Stimulated activated CD8-positive, alpha-beta memory T cell treated with anti-CD3 and anti-CD28 coated beads, Interleukin-12 subunit alpha, Interleukin-12 subunit beta, amount 100 ng/mL, for 1 hour (primary cell): ENCODE measurements at regions not wholly inside any gene's neighbourhood (a gene's known extent, or its start where the extent isn't known, plus 50 kb on each side); places are given as distances from the start of the nearest gene placed in this dataset.

Experiments used
- DNase-seq: peaks from one replicate; pipeline ENCODE4 v3.0.0-alpha.2; 2020; ENCODE audit warnings: low read depth

DNA sequence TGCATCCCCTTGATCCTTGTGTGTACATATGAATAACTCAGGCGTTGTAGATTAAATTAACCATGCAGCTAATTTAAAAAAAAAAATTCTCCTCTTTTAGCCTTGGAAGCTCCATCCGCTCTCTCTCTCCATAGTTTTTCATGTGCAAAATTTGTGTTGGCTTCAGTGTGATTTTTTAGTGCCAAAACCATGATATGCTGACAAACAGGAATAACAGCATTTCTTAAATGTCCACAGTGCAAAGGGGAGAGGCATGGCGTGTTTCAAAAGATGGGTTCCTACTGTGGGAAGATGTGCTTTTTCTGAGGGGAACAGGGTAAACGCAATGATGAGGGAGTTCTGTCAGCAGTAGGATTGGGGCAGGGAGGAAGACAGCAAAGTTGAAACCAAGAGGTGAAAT, 247.0 kb downstream of the ICOS start:
- no peak for DNase-seq

DNA sequence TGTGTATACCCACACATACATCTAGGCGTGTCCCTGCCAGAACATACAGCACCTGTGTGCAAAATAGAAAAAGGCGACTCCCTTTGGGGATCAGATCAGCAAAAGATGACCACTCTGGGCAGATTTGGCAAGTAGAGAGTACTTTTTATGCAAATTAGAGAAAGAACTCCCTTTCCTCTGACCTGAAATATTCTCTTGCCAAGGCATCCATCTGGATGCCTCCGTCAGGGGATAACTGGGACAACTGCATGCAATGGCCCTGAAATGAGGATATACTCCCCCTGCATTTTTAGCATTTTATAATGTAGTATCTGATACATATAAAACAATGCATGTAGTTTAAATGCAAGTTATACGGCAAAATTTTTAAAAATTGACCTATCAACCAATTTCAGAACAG, 247.7 kb downstream of the ICOS start:
- DNase-seq = no peak

DNA sequence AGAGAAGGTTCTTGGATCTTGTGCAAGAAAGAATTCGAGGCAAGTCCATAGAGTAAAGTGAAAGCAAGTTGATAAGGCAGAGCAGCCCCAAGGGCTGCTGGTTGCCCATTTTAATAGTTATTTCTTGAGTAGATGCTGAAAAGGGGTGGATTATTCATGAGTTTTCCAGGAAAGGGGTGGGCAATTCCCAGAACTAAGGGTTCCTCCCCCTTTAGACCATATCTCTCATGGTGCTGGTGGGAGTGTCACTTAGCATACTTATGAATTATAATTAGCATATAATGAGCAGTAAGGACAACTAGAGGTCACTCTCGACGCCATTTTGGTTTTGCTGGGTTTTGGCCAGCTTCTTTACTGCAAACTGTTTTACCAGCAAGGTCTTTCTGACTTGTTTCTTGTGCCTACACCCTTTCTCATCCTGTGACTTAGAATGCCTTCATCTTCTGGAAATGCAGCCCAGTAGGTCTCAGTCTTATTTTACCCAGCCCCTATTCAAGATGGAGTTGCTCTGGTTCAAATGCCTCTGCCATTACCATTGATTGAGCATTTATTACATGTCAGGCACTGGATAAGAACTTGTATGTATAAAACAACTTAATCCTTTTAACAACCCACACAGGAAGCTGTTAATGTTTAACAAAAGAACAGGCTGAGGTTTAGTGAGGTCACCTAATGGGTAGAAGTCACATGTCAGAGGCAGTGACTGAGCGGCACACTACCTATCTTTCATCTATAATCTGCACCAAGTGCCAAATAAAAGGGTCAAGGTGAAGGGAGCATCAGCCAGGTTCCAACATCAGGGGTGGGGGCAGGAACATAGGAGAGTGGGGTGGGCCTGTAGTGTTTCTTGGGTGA, 250.9 kb downstream of the ICOS start:
- DNase-seq = no peak

DNA sequence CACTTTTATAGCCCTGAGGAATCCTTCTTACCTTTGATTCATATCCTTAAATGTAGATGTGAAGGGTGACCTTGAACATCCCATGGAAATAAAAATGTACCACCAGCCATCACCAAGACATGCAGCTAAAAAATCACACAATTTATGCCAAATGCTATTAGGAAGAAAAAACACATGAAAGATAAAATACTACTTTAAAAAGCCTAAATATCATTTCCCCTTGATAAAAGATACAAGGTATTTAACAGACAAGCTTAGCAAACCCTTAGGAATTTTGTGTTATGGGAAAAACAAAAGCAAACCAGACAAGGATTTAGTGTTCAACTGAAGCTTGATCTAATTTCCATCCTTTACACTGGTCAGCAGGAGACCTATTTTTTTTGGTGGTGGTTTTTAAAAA, 255.0 kb downstream of the ICOS start:
- no peak for DNase-seq

DNA sequence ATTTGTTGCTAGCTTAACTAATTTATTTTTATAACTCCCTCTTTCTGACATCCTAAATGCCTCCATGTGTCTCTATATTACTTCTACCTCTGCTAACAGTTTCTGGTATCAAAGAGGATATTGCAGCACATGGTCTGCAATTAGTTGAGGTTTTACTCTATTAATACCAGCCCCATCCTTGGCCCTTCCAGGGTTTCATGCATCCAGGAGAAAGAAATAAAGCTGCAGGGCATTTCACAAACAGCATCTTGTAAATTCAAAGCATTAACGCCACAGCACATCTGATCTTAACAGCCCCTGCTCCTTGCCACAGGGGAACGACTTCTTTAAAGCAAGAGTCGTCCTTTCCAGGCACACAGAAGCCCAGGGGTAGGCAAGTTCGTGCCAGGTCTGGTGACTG, 258.9 kb downstream of the ICOS start:
- no peak for DNase-seq

DNA sequence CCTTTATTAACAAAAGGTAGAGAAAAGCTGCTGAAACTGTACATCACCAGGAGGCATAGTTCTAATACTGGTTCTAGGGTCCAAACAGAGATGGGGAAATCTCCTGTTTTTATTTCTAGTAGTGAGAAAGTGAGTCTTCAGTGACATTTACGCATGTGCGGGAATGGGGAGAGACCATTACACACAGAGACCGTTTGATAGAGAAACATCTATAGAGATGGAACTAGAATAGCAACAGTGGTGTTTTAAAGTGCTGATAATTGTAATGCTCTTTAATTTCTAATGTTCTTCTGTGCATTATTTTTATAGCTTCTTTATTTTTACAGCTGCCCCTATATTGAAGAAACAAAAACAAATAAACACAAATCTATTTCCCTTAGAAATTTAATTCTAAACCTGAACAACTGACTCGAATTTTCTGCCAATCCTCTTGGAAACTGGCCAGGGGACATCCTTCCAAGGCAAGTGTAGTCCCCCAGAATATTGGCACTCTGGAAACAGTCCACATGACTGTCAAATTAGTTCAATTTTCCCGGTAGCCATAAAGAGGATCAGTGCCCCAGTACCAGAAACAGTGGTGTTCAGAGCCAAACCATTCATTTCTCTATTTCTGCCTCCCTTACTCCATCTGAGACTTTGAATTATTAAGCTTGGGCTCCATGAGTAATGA, 260.9 kb downstream of the ICOS start:
- no peak for DNase-seq

DNA sequence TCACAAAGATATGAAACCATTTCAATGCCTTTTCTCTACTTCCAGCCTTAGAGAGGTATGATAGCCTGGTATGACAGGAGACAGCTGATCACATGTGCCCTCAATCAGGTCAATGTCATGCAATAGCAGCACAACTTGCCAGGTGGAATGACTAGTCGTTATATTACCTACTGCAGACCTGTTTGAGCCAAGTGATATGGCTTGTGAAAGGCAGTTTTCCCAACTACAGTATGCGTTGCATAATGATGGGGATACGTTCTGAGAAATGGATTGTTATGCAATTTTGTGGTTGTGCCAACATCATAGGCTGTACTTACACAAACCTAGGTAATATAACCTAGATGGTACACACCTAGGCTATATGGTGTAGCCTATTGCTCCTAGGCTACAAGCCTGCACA, 262.8 kb downstream of the ICOS start:
- no peak for DNase-seq

DNA sequence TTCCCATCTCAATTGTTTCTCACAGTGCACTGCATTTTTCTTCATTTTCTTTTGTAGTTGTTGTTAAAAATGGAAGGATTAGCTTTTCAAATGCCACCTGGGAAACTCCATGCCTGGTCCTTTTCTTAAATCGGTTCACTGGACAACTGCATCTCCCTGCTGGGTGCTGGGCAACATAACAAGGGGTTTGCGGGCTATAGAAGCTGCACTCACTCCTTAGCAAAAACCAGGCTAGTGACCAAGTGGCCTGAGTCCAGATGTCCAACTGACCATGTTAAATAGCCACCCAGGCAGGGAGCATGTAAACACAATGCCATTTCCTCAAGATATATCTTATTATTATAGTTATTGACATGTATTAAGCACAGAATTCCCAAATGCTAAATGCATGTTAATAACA, 264.9 kb downstream of the ICOS start:
- DNase-seq = no peak

DNA sequence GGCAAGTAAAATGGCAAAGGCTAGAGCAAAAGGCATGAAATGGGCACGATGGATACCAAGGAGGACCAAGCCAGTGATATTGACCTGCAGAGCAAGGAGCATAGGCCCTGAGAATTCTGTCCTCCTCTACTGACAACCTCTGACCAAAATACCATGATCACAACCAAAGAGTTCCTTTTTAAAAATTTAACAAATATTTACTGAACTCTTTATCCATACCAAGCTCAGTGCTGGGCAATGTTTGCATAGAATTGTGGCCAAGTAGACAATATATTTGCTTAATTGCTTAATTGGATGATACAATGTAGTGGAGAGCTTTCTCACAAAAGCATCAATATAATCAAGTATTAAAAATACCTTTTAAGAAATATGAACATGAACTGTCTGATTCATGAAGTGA, 265.7 kb downstream of the ICOS start:
- no peak for DNase-seq

DNA sequence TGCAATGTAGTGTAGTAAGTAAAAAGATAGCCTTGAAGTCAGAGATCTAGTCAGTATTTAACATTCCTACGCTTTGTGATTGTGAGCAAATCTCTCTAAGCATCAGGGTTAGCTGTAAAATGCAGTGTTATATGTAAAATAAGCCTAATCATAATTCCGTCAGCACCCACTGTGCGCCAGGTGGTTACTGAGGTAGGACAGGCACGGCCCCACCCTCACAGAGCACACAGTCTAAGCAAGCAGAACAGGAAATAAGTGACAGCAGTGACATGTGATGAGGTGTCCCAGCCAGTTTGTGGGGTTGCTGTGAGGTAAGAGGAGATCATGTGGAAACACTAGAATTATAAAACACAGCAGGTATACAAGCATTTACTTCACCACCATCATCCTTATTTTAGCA, 267.1 kb downstream of the ICOS start:
- DNase-seq = no peak

DNA sequence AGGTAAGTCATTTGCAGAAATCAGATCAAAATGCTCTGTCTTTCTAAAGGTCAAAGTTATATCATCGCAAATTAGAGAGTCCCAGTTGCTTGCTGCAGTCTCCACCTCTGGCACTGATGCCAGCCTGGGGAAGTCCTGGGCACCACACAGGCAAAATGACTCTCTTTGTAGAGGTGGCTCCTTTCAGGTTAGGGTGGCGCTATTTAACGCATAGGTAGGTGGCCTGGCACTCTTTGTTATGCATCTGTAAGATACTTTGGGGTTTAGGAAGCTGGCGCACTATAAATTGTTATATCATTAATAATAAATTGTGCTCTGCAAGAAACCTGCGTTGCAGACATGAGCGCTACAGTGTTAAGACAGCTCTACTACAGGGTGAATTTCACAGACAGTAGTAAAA, 268.5 kb downstream of the ICOS start:
- DNase-seq = no peak

DNA sequence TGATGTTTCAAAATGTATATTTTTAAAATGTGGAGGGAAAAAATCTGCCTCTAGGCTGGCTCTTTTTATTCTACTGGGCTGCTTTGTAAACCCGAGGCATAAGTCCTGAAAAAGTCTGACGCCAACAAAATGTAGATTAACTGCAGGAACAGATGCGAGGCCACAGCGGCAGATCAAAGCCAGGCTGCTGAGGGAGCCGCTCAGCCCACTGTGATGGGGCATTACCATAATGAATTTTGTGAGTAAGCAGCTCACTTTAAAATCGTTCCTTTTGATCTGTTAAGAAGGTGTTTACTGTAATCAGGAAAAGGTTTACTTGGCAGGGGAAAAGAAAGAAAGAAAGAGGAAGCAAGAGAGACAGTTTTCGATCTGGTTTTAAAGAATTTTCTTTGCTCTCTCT, 269.0 kb downstream of the ICOS start:
- DNase-seq = no peak

DNA sequence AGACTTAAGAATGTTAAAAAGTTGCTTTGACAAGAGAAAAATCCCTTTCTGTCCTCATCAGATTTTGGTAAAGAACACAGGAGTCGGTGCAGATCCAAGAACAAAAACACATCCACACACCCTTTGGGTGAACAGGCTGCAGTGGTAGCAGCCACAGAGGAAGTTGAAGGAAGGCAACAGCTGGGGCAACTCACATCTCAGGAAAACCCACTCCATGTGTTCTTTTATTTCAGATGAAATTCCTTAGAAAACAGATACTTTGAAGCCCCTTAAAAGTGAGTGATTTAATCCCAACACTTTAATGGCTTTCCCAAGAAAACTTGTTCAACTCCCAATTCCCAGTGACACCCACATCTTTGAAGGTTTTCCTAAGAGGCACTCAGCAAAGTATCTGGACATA, 271.3 kb downstream of the ICOS start:
- DNase-seq = no peak

DNA sequence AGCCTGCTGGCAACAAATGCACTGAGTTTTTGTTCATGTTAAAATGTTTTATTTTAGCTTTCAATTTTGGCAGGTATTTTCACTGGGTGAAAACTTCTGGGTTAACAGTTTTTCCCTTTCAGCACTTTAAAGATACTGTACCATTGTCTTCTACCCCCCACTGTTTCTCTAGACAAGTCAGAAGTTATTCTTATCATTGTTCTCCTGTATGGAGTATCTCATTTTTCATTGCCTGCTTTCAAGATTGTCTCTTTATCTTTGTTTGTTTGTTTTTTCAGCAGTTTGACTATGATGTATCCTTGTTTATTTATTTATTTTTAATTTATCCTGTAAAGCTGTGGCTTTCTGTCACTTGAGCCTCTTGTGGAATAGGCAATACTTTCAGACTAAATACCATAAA, 277.0 kb downstream of the ICOS start:
- DNase-seq = no peak

DNA sequence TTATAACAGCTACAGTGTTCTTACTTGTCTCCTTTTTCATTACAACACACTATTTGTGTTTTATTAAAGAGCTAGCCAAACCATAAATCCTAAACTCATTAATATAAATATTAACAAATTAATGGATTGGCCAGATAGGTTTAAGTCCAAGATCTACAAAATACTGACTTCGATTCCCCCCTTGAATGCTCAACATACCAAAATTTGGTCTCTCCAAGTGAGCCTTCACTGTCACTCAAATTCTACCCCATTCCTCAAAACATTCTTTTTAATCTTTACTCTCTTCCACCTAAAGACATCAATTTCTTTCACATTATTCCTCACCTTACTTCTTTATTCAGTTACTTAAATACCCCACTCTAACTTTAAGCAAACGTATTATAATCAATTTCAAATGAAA, 281.5 kb downstream of the ICOS start:
- no peak for DNase-seq

DNA sequence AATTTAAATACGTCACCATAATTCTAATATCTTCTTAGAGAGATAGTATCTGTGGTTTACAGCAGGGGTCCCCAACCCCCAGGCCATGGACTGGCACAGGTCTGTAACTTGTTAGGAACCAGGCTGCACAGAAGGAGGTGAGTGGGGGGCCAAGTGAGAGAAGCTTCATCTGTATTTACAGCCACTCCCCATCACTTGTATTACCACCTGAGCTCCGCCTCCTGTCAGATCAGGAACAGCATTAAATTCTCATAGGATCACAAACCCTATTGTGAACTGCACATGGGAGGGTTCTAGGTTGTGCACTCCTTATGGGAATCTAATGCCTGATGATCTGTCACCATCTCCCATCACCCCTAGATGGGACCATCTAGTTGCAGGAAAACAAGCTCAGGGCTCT, 282.6 kb downstream of the ICOS start:
- no peak for DNase-seq

DNA sequence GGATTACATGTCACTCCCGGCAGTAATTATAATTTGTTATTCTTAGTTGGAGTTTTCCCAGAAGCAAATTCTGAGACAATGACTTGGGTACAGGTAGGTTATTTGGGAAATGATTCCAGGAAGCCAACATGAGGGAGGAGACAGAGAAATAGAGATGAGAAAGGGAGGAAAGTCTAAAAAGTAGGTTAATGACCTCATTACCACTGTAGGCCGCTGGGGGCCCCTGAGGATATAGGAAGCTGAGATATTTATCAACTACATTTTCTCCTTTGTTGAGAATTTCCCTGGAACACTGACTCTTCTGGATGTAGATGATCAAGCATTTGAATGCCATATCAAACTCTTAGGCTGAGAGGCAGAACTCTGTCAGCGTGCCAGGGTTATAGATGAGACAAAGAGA, 284.3 kb downstream of the ICOS start:
- DNase-seq = no peak

DNA sequence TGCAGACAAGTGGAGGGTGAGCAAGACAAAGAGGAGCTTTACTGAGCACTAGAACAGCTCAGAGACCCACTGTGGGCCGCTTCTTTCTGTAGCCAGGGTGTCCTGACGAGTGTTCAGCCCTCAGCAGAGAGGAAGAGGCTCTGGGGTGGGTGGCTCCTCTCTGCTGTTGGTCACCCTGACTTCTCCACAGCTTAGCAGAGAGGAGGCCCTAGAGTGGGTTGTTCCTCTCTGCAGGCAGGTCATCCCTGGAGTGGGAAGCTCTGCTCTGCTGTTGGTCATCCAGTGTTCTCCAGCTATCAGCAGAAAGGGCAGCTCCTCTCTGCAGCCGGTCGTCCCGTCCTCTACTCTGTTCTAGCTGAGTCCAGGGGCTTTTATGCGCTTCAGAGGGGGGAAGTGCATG, 286.5 kb downstream of the ICOS start:
- DNase-seq = no peak

DNA sequence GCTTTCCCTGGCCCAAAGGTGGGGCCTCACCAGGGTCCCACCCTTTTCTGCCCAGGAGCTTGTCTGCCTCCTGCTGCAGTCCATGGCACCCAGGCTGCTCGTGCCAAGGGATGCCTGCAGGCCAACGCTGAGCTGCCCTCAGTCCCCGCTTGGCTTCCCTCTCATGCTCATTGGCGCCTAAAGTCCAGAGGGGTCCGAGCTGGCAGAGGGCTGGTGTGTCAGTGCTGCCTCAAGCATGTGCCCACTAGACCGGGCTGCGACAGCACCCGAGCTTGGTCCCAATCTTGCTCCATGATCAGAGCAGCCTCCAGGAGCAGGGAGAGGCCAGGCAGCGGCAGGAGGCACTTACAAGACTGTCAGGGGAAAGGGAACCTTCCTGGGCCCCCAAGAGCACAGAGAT, 287.0 kb downstream of the ICOS start:
- DNase-seq = no peak

DNA sequence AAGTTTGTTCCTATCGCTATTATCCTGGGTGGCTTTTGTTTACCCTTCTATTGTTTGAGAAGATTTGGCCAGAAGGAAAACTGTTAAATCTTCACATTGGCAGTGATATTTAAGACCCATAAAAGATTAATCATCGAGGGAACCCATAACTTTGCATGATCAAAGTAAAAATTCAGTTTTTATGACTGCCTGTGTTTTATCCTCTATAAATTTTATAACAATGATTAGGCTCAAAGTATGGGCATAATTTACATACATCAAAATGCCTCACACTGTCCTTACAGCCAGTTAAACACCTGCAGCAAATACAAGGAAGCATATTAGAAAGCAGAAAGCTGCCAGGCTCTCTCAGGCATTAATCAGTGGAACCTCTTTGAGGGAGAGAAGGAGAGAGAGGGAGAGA, 289.1 kb downstream of the ICOS start:
- DNase-seq = no peak

DNA sequence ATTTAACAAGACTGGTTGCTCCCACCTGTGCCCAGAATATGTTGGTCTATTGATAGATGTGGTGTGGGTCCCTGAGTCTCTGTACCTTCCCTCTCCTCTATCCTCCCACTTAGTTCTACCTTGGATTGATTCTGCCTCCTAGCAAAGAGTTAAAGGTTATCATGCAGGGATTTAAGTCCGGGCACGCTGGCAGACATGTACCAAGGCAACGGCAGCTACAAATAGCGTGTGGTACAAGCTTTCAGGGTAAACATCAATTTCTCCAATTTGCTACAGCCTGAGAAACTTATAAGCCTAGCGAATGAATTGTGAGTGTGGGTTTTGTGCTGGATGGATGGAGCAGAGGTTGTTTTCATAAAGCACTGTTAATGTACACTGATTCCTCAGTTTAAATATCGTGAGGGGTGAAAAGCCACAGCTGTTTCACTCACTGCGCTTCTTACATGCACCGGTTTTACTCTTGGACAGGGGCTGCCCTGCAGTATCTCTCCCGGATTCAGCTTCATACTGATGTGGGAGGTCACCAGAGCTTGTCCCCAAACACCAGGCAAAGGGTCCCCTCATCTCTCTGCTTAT, 289.8 kb downstream of the ICOS start:
- DNase-seq = no peak

DNA sequence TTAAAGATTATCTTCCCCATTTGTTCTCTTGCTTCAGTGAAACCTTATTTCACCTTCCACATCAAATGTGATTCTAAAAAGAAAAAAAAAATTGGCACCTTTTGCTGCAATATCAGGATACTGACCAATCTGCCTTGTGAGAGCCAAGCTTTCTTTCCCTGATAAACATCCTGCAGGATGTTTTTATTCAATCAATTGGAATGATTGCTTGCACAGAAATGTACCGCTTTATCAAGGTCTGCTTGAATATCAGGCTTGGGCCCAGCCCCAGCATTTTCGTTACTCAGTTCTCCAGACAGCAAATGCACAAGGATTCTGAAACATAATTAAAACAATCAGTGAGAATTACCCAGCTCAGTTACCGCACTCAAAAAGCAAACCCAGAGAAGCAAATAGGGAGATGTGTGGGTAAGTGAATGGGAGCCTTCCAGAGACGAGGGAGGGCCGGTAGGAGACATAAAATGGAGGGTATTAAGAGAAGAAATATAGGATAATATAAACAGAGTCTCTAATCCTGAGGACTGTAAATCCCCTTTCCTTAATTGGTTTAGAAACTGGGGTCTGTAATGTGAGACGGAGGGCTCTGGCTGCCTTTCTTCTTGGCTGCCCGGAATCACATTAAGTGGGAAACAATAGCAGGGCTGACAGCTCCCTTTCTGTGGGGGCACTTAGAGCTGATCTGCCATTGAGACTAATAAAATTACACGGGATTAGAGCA, 291.8 kb downstream of the ICOS start:
- no peak for DNase-seq

DNA sequence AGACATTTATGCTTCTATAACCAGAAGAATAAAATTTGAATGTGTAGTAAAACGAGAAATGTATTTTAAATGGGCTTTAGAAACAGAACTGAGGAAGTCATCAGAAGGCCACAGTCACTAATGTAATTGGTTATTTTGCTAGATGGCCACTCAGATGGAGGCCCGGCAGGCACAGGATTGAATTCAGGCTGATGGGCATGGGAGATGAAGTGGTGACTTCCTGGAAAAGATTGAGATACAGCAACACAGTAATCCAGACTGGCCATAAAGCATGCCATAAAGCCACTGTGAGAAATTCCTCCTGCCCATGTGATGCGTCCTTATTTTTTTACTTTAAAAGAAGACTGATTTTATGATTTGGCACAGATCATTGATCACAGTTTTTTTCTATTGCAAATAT, 297.7 kb downstream of the ICOS start:
- DNase-seq = no peak
